CD4-positive, alpha-beta memory T cell (primary cell): ENCODE measurements at regions not wholly inside any gene's neighbourhood (a gene's known extent, or its start where the extent isn't known, plus 50 kb on each side); places are given as distances from the start of the nearest gene placed in this dataset.

Experiments
- CTCF ChIA-PET: fragments of 350-600 bp; sonication (Branson Sonifier 250); formaldehyde crosslinking; loops from one replicate; lab custom pipeline; 2021; ENCODE audit warnings: inconsistent platforms; ENCODE audit not compliant: partially characterized antibody; lab: Charles Lee
- POLR2A ChIA-PET: fragments of 350-600 bp; sonication (Branson Sonifier 250); formaldehyde crosslinking; loops from one replicate; lab custom pipeline; 2021; ENCODE audit not compliant: partially characterized antibody; lab: Charles Lee
- DNase-seq, 5 donors: peaks; one replicate each; pipeline versions ENCODE4 v3.0.0 to v3.0.0-alpha.2; 2020 to 2022; ENCODE audit warnings: mixed read lengths in 1 of 5
- H3K27ac ChIP-seq: one replicate; pipeline ENCODE4 v1.7.0; 2013; ENCODE audit warnings: low read depth, low read length
- H3K27me3 ChIP-seq: 2 replicates; pipeline ENCODE4 v1.7.0; 2013; ENCODE audit warnings: mild to moderate bottlenecking, low read length, moderate library complexity; ENCODE audit not compliant: insufficient read depth
- H3K36me3 ChIP-seq: 2 replicates; pipeline ENCODE4 v1.7.0; 2013; ENCODE audit warnings: mild to moderate bottlenecking, low read length, moderate library complexity; ENCODE audit not compliant: insufficient read depth
- H3K4me1 ChIP-seq: 2 replicates; pipeline ENCODE4 v1.7.0; 2013; ENCODE audit warnings: mild to moderate bottlenecking, low read length, moderate library complexity; ENCODE audit not compliant: insufficient read depth
- H3K4me3 ChIP-seq, 2 donors: one replicate each; pipeline ENCODE4 v1.7.0; 2013; ENCODE audit warnings: low read length in 2 of 2, mild to moderate bottlenecking in 1 of 2
- H3K9me3 ChIP-seq, 2 donors: one replicate each; pipeline ENCODE4 v1.7.0; 2013; ENCODE audit warnings: low read length in 2 of 2, control low read depth in 1 of 2; ENCODE audit not compliant: control insufficient read depth in 1 of 2
- H3K27ac Mint-ChIP-seq, 7 donors: one replicate each; pipeline ENCODE4 v1.8.0; 2020 to 2021; ENCODE audit warnings: mixed read lengths in 7 of 7, mild to moderate bottlenecking in 6 of 7, inconsistent platforms in 3 of 7, moderate library complexity in 3 of 7
- H3K27me3 Mint-ChIP-seq, 2 donors: one replicate each; pipeline ENCODE4 v1.8.0; 2020 to 2021; ENCODE audit warnings: mixed read lengths in 2 of 2
- H3K36me3 Mint-ChIP-seq, 2 donors: one replicate each; pipeline ENCODE4 v1.8.0; 2020 to 2021; ENCODE audit warnings: mixed read lengths in 2 of 2, inconsistent platforms in 1 of 2, mild to moderate bottlenecking in 1 of 2
- H3K4me1 Mint-ChIP-seq, 4 donors: one replicate each; pipeline ENCODE4 v1.8.0; 2020 to 2021; ENCODE audit warnings: mixed read lengths in 4 of 4, mild to moderate bottlenecking in 1 of 4
- H3K4me3 Mint-ChIP-seq, 8 donors: one replicate each; pipeline ENCODE4 v1.8.0; 2020 to 2021; ENCODE audit warnings: mixed read lengths in 8 of 8, mild to moderate bottlenecking in 7 of 8, moderate library complexity in 6 of 8, inconsistent platforms in 3 of 8
- H3K9me3 Mint-ChIP-seq, 8 donors: one replicate each; pipeline ENCODE4 v1.8.0; 2020 to 2021; ENCODE audit warnings: mixed read lengths in 8 of 8, mild to moderate bottlenecking in 5 of 8, inconsistent platforms in 3 of 8, moderate library complexity in 1 of 8
- intact Hi-C: fragments of 100-400 bp; cut with micrococcal nuclease; formaldehyde crosslinking; loops from one replicate; pipeline ENCODE4 v1.15.1; 2023

DNA sequence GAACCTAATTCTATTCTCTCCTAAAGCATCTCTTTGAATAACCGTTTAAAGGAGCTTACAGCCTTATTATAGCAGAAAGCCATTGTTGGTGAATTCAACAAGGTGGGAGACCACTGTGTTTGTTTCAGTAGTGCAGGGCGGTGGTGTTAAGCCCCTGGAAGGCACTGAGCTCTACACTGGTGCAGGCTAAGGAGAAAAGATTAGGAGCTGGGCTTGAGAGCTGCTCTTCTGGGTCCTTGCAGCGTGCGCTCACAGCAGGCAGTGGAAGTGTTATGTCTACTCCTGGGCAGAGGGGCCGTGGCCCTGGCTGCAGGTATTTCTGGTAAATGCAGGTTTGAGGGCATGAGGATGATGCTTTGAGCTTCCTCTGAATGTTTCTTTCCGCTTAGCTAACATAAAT is 361.2 kb downstream of the RNF144B start:
- Mint-ChIP-seq H3K27ac (no peak overlapping the region), H3K4me3 (no peak overlapping the region), H3K4me1 (no peaks in the 10 kb centered on the region), H3K9me3 (peaks cover 0 to 2% (median 0%) of the 10 kb centered on the region in 8 donors), H3K36me3 (no peaks in the 10 kb centered on the region), H3K27me3 (no peaks in the 10 kb centered on the region)
- intact Hi-C loops, result no loop called here
- Histone ChIP-seq H3K9me3 (no peaks in the 10 kb centered on the region), H3K27ac (no peak overlapping the region), H3K36me3 (no peaks in the 10 kb centered on the region), H3K4me3 (no peak overlapping the region), H3K27me3 (no peaks in the 10 kb centered on the region), H3K4me1 (no peaks in the 10 kb centered on the region)
- DNase-seq, result no peak
- ChIA-PET POLR2A (no interaction called here), CTCF (no interaction called here)

DNA sequence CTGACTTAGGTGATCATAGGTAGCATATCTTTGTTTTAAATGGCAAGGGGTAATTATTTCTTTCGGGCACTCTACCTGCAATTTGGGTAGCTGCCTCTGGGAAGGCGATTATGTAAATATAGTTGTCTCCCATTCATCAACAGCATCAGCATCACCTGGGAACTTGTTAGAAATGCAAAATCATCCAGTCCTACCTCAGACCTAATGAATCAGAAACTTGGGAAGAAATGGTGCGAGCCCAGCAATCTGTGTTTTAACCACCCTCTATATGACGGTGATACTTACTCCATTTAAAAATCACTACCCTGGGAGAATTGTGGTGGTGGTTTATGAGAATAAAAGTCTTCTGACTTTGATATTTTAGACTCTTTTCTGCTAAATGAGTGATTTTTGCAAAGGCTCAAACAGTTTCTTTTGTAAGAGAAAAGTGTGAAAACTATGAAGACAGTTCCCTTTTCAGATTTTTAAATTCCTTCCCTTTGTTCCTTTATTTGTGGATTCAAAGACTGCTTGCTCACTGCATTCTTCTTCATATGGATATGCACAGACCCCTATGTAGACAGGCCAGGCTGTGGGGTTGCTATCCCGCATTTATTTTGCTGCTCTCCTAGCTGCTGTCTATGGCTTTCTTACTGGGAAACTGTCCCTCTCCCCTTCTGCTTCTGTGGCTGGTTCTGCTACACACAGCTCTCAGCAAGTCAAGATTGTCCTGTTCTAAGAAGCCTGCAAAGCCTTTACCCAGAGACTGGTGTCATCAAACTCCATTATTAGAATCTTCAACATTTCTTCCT is 365.3 kb downstream of the RNF144B start:
- POLR2A ChIA-PET, result no interaction called here
- no peak overlapping the region for H3K4me3 Mint-ChIP-seq
- no peak for DNase-seq
- H3K9me3 Mint-ChIP-seq, result peaks cover 0 to 2% (median 0%) of the 10 kb centered on the region in 8 donors
- no peaks in the 10 kb centered on the region for H3K36me3 Mint-ChIP-seq
- Histone ChIP-seq H3K4me1 (no peaks in the 10 kb centered on the region), H3K9me3 (no peaks in the 10 kb centered on the region), H3K36me3 (no peaks in the 10 kb centered on the region), H3K27ac (no peak overlapping the region), H3K27me3 (no peaks in the 10 kb centered on the region), H3K4me3 (no peak overlapping the region)
- H3K27ac Mint-ChIP-seq, result no peak overlapping the region
- no peaks in the 10 kb centered on the region for H3K27me3 Mint-ChIP-seq
- H3K4me1 Mint-ChIP-seq, result no peaks in the 10 kb centered on the region
- intact Hi-C loops, result no loop called here
- CTCF ChIA-PET, result no interaction called here

DNA sequence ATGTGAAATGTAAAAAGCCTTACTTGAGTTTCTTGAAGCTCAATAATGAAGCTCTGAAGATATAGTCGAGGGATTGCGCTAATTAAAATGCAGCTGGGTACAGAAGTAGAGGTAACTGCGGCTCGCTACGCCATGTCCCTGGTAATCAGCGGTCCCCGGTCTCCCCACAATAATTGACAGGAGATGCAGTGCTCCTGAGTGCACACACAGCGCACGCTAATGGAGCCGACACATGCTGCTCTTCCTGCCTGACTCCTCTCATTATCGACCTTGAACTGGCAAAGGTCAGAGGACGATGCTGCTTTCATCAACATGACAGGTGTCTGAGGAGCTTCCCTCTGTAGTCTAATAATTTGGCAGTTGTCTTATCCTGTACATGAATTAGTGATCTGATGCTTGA is 365.9 kb downstream of the RNF144B start:
- no peaks in the 10 kb centered on the region for H3K27me3 Mint-ChIP-seq
- H3K36me3 ChIP-seq, result no peaks in the 10 kb centered on the region
- H3K4me1 ChIP-seq, result no peaks in the 10 kb centered on the region
- intact Hi-C loops, result no loop called here
- no peaks in the 10 kb centered on the region for H3K4me1 Mint-ChIP-seq
- DNase-seq, result no peak
- POLR2A ChIA-PET, result no interaction called here
- peaks cover 0 to 2% (median 0%) of the 10 kb centered on the region in 8 donors for H3K9me3 Mint-ChIP-seq
- no peak overlapping the region for H3K4me3 Mint-ChIP-seq
- no peaks in the 10 kb centered on the region for H3K36me3 Mint-ChIP-seq
- no peak overlapping the region for H3K27ac Mint-ChIP-seq
- CTCF ChIA-PET, result no interaction called here
- no peaks in the 10 kb centered on the region for H3K27me3 ChIP-seq
- no peak overlapping the region for H3K27ac ChIP-seq
- H3K4me3 ChIP-seq, result no peak overlapping the region
- no peaks in the 10 kb centered on the region for H3K9me3 ChIP-seq

DNA sequence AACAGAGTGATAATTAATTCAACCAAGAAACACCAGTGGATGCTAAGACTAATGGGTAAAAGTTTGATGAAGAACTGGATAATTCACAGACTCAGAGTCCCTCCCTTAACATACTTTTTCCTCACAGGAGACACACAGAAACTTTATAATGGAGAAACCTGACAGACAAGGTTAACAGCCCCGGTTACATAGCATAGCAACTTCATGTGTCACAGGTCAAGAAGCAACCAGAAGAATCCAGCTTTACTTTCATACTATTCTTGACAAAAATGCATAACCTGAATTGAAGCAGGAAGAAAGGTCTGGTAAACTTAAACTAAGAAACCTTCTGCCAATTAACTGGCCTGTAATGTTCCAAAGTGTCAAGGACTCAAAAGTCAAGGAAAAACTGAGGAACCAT is 375.9 kb downstream of the RNF144B start:
- Histone ChIP-seq H3K27ac (no peak overlapping the region), H3K9me3 (no peaks in the 10 kb centered on the region), H3K27me3 (no peaks in the 10 kb centered on the region), H3K36me3 (no peaks in the 10 kb centered on the region), H3K4me3 (no peak overlapping the region), H3K4me1 (no peaks in the 10 kb centered on the region)
- POLR2A ChIA-PET, result no interaction called here
- H3K4me3 Mint-ChIP-seq, result no peak overlapping the region
- no peak overlapping the region for H3K27ac Mint-ChIP-seq
- H3K4me1 Mint-ChIP-seq, result no peaks in the 10 kb centered on the region
- H3K27me3 Mint-ChIP-seq, result peaks cover 0 to 1% of the 10 kb centered on the region in 2 donors
- no peak for DNase-seq
- H3K36me3 Mint-ChIP-seq, result no peaks in the 10 kb centered on the region
- CTCF ChIA-PET, result no interaction called here
- H3K9me3 Mint-ChIP-seq, result peaks cover 0 to 9% (median 3%) of the 10 kb centered on the region in 8 donors
- intact Hi-C loops, result no loop called here

DNA sequence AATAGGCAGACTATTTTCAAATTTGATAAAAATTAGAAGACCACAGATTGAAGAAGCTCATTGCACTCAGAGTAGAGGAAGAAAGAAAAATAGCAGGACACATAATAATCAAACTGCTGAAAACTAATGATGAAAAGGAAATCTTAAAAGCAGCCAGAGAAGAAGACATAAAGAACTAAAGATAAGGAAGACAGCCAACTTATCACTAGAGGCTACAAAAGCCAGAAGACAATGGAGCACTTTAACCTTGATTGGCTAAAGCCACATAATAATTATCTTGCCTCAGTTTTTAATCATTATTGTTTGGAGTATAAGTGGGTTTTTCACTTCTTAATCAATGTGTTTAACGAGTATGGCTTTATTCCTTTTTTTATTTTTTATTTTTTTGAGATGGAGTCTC is 397.6 kb downstream of the RNF144B start:
- H3K9me3 Mint-ChIP-seq, result peaks cover 0 to 29% (median 13%) of the 10 kb centered on the region in 8 donors
- CTCF ChIA-PET, result no interaction called here
- intact Hi-C loops, result no loop called here
- H3K27me3 ChIP-seq, result no peaks in the 10 kb centered on the region
- no peaks in the 10 kb centered on the region for H3K4me1 ChIP-seq
- no peak overlapping the region for H3K4me3 ChIP-seq
- POLR2A ChIA-PET, result no interaction called here
- H3K27ac ChIP-seq, result no peak overlapping the region
- H3K36me3 Mint-ChIP-seq, result no peaks in the 10 kb centered on the region
- H3K4me1 Mint-ChIP-seq, result no peaks in the 10 kb centered on the region
- no peak overlapping the region for H3K27ac Mint-ChIP-seq
- no peaks in the 10 kb centered on the region for H3K36me3 ChIP-seq
- peaks cover 0 to 3% of the 10 kb centered on the region in 2 donors for H3K9me3 ChIP-seq
- H3K27me3 Mint-ChIP-seq, result no peaks in the 10 kb centered on the region
- DNase-seq, result no peak
- no peak overlapping the region for H3K4me3 Mint-ChIP-seq

DNA sequence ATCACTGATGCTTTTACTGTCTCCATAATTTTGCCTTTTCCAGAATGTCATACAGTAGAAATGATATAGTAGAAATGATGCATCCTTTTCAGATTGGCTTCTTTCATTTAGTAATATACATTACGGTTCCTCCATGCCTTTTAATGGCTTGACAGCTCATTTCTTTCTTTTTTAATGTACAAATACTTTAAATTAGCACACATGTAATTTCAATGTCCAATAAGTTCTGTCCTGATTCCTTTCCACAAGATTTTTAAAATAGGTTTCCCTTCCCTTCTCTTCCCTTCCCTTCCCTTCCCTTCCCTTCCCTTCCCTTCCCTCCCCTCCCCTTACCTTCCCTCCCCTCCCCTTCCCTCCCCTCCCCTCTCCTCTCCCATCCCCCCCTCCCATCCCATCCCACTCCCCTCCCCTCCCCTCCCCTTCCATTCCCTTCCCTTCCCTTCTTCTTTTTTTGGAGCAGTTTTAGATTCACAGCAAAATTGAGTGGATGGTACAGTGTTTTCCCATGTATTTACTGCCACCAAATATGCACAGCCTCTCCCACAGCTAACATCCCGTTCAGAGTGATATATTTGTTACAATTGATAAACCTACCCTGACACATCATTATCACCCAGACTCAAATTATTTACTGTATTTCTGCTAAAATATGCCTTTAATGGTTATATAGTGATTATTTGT is 398.8 kb downstream of the RNF144B start:
- no peaks in the 10 kb centered on the region for H3K36me3 Mint-ChIP-seq
- no peak for DNase-seq
- CTCF ChIA-PET, result no interaction called here
- POLR2A ChIA-PET, result no interaction called here
- H3K27me3 Mint-ChIP-seq, result no peaks in the 10 kb centered on the region
- Histone ChIP-seq H3K27me3 (no peaks in the 10 kb centered on the region), H3K36me3 (no peaks in the 10 kb centered on the region), H3K9me3 (peaks cover 0 to 3% of the 10 kb centered on the region in 2 donors), H3K4me3 (no peak overlapping the region), H3K4me1 (no peaks in the 10 kb centered on the region), H3K27ac (no peak overlapping the region)
- intact Hi-C loops, result no loop called here
- H3K9me3 Mint-ChIP-seq, result peaks cover 0 to 32% (median 13%) of the 10 kb centered on the region in 8 donors
- H3K4me1 Mint-ChIP-seq, result no peaks in the 10 kb centered on the region
- H3K4me3 Mint-ChIP-seq, result no peak overlapping the region
- H3K27ac Mint-ChIP-seq, result no peak overlapping the region

DNA sequence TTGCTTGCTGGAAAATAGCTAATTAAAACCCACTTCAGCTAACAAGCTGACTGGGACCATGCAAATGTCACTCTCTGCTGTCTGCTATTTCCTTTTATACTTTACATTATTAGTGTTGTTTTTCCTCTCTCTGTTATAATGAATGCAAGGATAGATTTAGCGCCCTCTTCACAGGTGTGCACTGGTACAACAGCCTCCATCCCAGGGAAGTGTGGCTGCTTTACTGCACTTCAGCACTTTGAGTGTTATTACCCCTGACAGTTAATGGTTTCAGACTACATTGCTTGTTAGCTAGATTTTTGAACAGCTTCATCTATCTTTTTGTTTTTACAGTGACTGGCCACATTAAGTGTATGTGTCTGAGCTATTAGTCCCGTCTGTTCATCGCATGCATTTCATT is 405.7 kb downstream of the RNF144B start:
- Mint-ChIP-seq H3K4me1 (no peaks in the 10 kb centered on the region), H3K36me3 (no peaks in the 10 kb centered on the region), H3K27ac (no peak overlapping the region), H3K4me3 (no peak overlapping the region), H3K9me3 (peaks cover 0 to 21% (median 11%) of the 10 kb centered on the region in 8 donors), H3K27me3 (no peaks in the 10 kb centered on the region)
- no peak overlapping the region for H3K4me3 ChIP-seq
- H3K27me3 ChIP-seq, result no peaks in the 10 kb centered on the region
- ChIA-PET POLR2A (no interaction called here), CTCF (no interaction called here)
- no peaks in the 10 kb centered on the region for H3K36me3 ChIP-seq
- no peak for DNase-seq
- no peaks in the 10 kb centered on the region for H3K9me3 ChIP-seq
- H3K27ac ChIP-seq, result no peak overlapping the region
- no peaks in the 10 kb centered on the region for H3K4me1 ChIP-seq
- intact Hi-C loops, result no loop called here
